Activated CD4-positive, alpha-beta T cell treated with anti-CD3 and anti-CD28 coated beads, Interleukin-2, amount 10 ng/mL, durations not matched to agents 24 days and 14 days (primary cell): ENCODE measurements at regions not wholly inside any gene's neighbourhood (a gene's known extent, or its start where the extent isn't known, plus 50 kb on each side); places are given as distances from the start of the nearest gene placed in this dataset.
"Not testable (repeated sequence)": the region's sequence is repeated elsewhere in the genome, so short reads cannot be mapped to it uniquely, and the experiment has no call there.

Experiments used
- DNase-seq: peaks from one replicate; pipeline ENCODE4 v3.0.0; 2022
- H3K27ac Mint-ChIP-seq: one replicate; pipeline ENCODE4 v1.8.0; 2022; ENCODE audit warnings: mild to moderate bottlenecking, mixed read lengths
- H3K27me3 Mint-ChIP-seq: one replicate; pipeline ENCODE4 v1.8.0; 2022; ENCODE audit warnings: mixed read lengths
- H3K36me3 Mint-ChIP-seq: one replicate; pipeline ENCODE4 v1.8.0; 2022; ENCODE audit warnings: low read depth, mild to moderate bottlenecking, mixed read lengths
- H3K4me1 Mint-ChIP-seq: one replicate; pipeline ENCODE4 v1.8.0; 2021; ENCODE audit warnings: mixed read lengths
- H3K4me3 Mint-ChIP-seq: one replicate; pipeline ENCODE4 v1.8.0; 2022; ENCODE audit warnings: mild to moderate bottlenecking, moderate library complexity, mixed read lengths
- H3K9me3 Mint-ChIP-seq: one replicate; pipeline ENCODE4 v1.8.0; 2021; ENCODE audit warnings: mixed read lengths
- intact Hi-C: fragments of 100-400 bp; cut with micrococcal nuclease; formaldehyde crosslinking; loops from one replicate; pipeline ENCODE4 v1.15.1; 2023

- not testable (repeated sequence) for DNase-seq, H3K27ac Mint-ChIP-seq, H3K9me3 Mint-ChIP-seq, H3K27me3 Mint-ChIP-seq, H3K4me1 Mint-ChIP-seq, H3K36me3 Mint-ChIP-seq, H3K4me3 Mint-ChIP-seq
- intact Hi-C loops: loop anchor here (1.0 kb wide), 1 partner anchor 317 kb away; no protein-coding TSS in a partner anchor
Observed at GRCh38 chr4:9702696-9703095, 78.7 kb upstream of the DRD5 start.

GRCh38 chr4:9703391-9703790 is 78.0 kb upstream of the DRD5 start:
- Mint-ChIP-seq H3K9me3 (no peaks in the 10 kb centered on the region), H3K27me3 (peaks cover 2% of the 10 kb centered on the region), H3K36me3 (no peaks in the 10 kb centered on the region), H3K4me1 (peaks cover 6% of the 10 kb centered on the region), H3K27ac (no peak overlapping the region), H3K4me3 (no peak overlapping the region)
- peak; percentile 91 for DNase-seq
- intact Hi-C loops: loop anchor here (1.0 kb wide), 1 partner anchor 316 kb away; no protein-coding TSS in a partner anchor

- not testable (repeated sequence) for H3K36me3 Mint-ChIP-seq, DNase-seq
Observed at GRCh38 chr4:9704126-9704525, 77.3 kb upstream of the DRD5 start.

GRCh38 chr4:9704551-9705332 is 76.7 kb upstream of the DRD5 start:
- Mint-ChIP-seq H3K27me3 (peaks cover 2% of the 10 kb centered on the region), H3K4me1 (peaks cover 6% of the 10 kb centered on the region), H3K9me3 (no peaks in the 10 kb centered on the region), H3K36me3 (no peaks in the 10 kb centered on the region), H3K27ac (no peak overlapping the region), H3K4me3 (no peak overlapping the region)
- intact Hi-C loops: no loop called here
- no peak for DNase-seq

More at GRCh38 chr4:9704126-9704525, 77.3 kb upstream of the DRD5 start:
- H3K27ac Mint-ChIP-seq, H3K27me3 Mint-ChIP-seq, H3K9me3 Mint-ChIP-seq, H3K4me1 Mint-ChIP-seq, H3K4me3 Mint-ChIP-seq, intact Hi-C loops: not testable (repeated sequence)

- H3K36me3 Mint-ChIP-seq, H3K4me1 Mint-ChIP-seq, H3K9me3 Mint-ChIP-seq, intact Hi-C loops, DNase-seq, H3K27ac Mint-ChIP-seq, H3K4me3 Mint-ChIP-seq, H3K27me3 Mint-ChIP-seq: not testable (repeated sequence)
Observed at GRCh38 chr4:9707281-9707680, 74.2 kb upstream of the DRD5 start.

- H3K4me3 Mint-ChIP-seq, H3K4me1 Mint-ChIP-seq, H3K9me3 Mint-ChIP-seq, H3K27ac Mint-ChIP-seq, DNase-seq, H3K36me3 Mint-ChIP-seq, intact Hi-C loops, H3K27me3 Mint-ChIP-seq: not testable (repeated sequence)
Observed at GRCh38 chr4:9707936-9708335, 73.5 kb upstream of the DRD5 start.

- Mint-ChIP-seq H3K36me3 (no peaks in the 10 kb centered on the region), H3K9me3 (no peaks in the 10 kb centered on the region), H3K27ac (no peak overlapping the region), H3K4me1 (no peaks in the 10 kb centered on the region), H3K27me3 (no peaks in the 10 kb centered on the region), H3K4me3 (no peak overlapping the region)
- DNase-seq: no peak
- intact Hi-C loops: no loop called here
Observed at GRCh38 chr4:9709724-9710123, 71.7 kb upstream of the DRD5 start.

GRCh38 chr4:9715271-9715670 is 66.2 kb upstream of the DRD5 start:
- H3K27ac Mint-ChIP-seq, H3K36me3 Mint-ChIP-seq, H3K4me1 Mint-ChIP-seq, H3K27me3 Mint-ChIP-seq, H3K4me3 Mint-ChIP-seq, DNase-seq, H3K9me3 Mint-ChIP-seq, intact Hi-C loops: not testable (repeated sequence)

GRCh38 chr4:9716093-9716492 is 65.3 kb upstream of the DRD5 start:
- no peaks in the 10 kb centered on the region for H3K9me3 Mint-ChIP-seq
- H3K4me1 Mint-ChIP-seq: no peaks in the 10 kb centered on the region
- H3K36me3 Mint-ChIP-seq: no peaks in the 10 kb centered on the region
- no peak overlapping the region for H3K27ac Mint-ChIP-seq
- H3K4me3 Mint-ChIP-seq: no peak overlapping the region
- peaks cover 3% of the 10 kb centered on the region for H3K27me3 Mint-ChIP-seq
- DNase-seq: no peak
- intact Hi-C loops: no loop called here

GRCh38 chr4:9718246-9718939 is 63.0 kb upstream of the DRD5 start:
- intact Hi-C loops, H3K27ac Mint-ChIP-seq, H3K27me3 Mint-ChIP-seq, DNase-seq, H3K4me1 Mint-ChIP-seq, H3K4me3 Mint-ChIP-seq, H3K36me3 Mint-ChIP-seq, H3K9me3 Mint-ChIP-seq: not testable (repeated sequence)

- H3K4me3 Mint-ChIP-seq, H3K27me3 Mint-ChIP-seq, H3K36me3 Mint-ChIP-seq, DNase-seq, H3K4me1 Mint-ChIP-seq, intact Hi-C loops, H3K9me3 Mint-ChIP-seq, H3K27ac Mint-ChIP-seq: not testable (repeated sequence)
Observed at GRCh38 chr4:9722131-9722530, 59.3 kb upstream of the DRD5 start.
